IMR-90 (cell line): ENCODE measurements at regions not wholly inside any gene's neighbourhood (a gene's known extent, or its start where the extent isn't known, plus 50 kb on each side); places are given as distances from the start of the nearest gene placed in this dataset.

Experiments
- ATAC-seq: fragments of 200-7000 bp; cut with Tn5 transposase; 2 replicates; pipeline ENCODE4 v1.9.1; 2020; ENCODE audit warnings: low read depth, mild to moderate bottlenecking, moderate library complexity
- BruUV-seq: library from RNA; stranded (reverse); fragments of 400-500 nt; replicated peaks from 2 replicates; lab custom pipeline; 2021; lab: Mats Ljungman, UMichigan
- CTCF ChIA-PET: fragments of 300-600 bp; formaldehyde crosslinking; extraction: SDS; loops from one replicate; lab custom pipeline; 2021; ENCODE audit warnings: antibody characterized with exemption; lab: Yijun Ruan, JAX
- POLR2A ChIA-PET: fragments of 300-600 bp; sonication (Branson Sonifier 250); formaldehyde crosslinking; loops from one replicate; lab custom pipeline; 2022; ENCODE audit warnings: antibody characterized with exemption; ENCODE audit not compliant: unreplicated experiment; lab: Charles Lee
- DNase-seq: peaks from one replicate; pipeline ENCODE4 v3.0.0; 2013
- H2AFZ ChIP-seq: replicated peaks from 2 replicates; pipeline ENCODE3; 2013; ENCODE audit warnings: low read length, mild to moderate bottlenecking; ENCODE audit not compliant: poor library complexity
- H2AK5ac ChIP-seq: 2 replicates; pipeline ENCODE4 v1.6.1; 2013; ENCODE audit warnings: low read depth, low read length, inconsistent platforms
- H2AK9ac ChIP-seq: replicated peaks from 2 replicates; pipeline ENCODE3; 2013; ENCODE audit warnings: mild to moderate bottlenecking, low read depth, low read length, moderate library complexity; ENCODE audit not compliant: poor library complexity
- H2BK120ac ChIP-seq: 2 replicates; pipeline ENCODE4 v1.6.1; 2013; ENCODE audit warnings: low read depth, low read length, inconsistent platforms
- H2BK15ac ChIP-seq: 3 replicates; pipeline ENCODE4 v1.6.1; 2013; ENCODE audit warnings: low read depth, low read length, inconsistent platforms
- H2BK20ac ChIP-seq: 2 replicates; pipeline ENCODE4 v1.6.1; 2013; ENCODE audit warnings: low read depth, mild to moderate bottlenecking, inconsistent platforms, low read length, moderate library complexity
- H2BK5ac ChIP-seq: 2 replicates; pipeline ENCODE4 v1.6.1; 2013; ENCODE audit warnings: mild to moderate bottlenecking, low read depth, low read length, inconsistent platforms; ENCODE audit not compliant: poor library complexity, severe bottlenecking
- H3K14ac ChIP-seq: replicated peaks from 2 replicates; pipeline ENCODE4 v1.6.1; 2013; ENCODE audit warnings: low read depth, low read length, inconsistent platforms
- H3K18ac ChIP-seq: 2 replicates; pipeline ENCODE4 v1.6.1; 2013; ENCODE audit warnings: low read depth, low read length, control low read depth
- H3K23ac ChIP-seq: 2 replicates; pipeline ENCODE4 v1.6.1; 2013; ENCODE audit warnings: low read depth, low read length, inconsistent platforms
- H3K27ac ChIP-seq: 2 replicates; pipeline ENCODE4 v1.5.1; 2013; ENCODE audit warnings: mild to moderate bottlenecking, control low read depth, low read length; ENCODE audit not compliant: insufficient read depth
- H3K27me3 ChIP-seq: 2 replicates; pipeline ENCODE4 v1.6.1; 2013; ENCODE audit warnings: low read length; ENCODE audit not compliant: control insufficient read depth, insufficient read depth
- H3K36me3 ChIP-seq: 2 replicates; pipeline ENCODE4 v1.6.1; 2013; ENCODE audit warnings: low read length, mixed read lengths; ENCODE audit not compliant: control insufficient read depth, insufficient read depth
- H3K4ac ChIP-seq: 2 replicates; pipeline ENCODE4 v1.6.1; 2013; ENCODE audit warnings: low read depth, low read length, inconsistent platforms
- H3K4me1 ChIP-seq: 2 replicates; pipeline ENCODE4 v1.6.1; 2013; ENCODE audit warnings: low read length, mixed read lengths; ENCODE audit not compliant: control insufficient read depth, insufficient read depth
- H3K4me2 ChIP-seq: 2 replicates; pipeline ENCODE4 v1.6.1; 2013; ENCODE audit warnings: low read depth, mild to moderate bottlenecking, control low read depth, low read length, moderate library complexity
- H3K4me3 ChIP-seq: 2 replicates; pipeline ENCODE4 v1.5.1; 2013; ENCODE audit warnings: low read depth, mild to moderate bottlenecking, control low read depth, low read length, moderate library complexity; ENCODE audit not compliant: insufficient read depth
- H3K56ac ChIP-seq: 2 replicates; pipeline ENCODE4 v1.6.1; 2013; ENCODE audit warnings: low read length, inconsistent platforms; ENCODE audit not compliant: insufficient read depth; ENCODE audit errors: extremely low read depth
- H3K79me1 ChIP-seq, 2 experiments: 2 replicates each; pipeline ENCODE4 v1.6.1; 2013; ENCODE audit warnings: low read length in 2 of 2, inconsistent platforms in 1 of 2, low read depth in 1 of 2
- H3K9ac ChIP-seq: 2 replicates; pipeline ENCODE4 v1.6.1; 2013; ENCODE audit warnings: low read depth, low read length, control low read depth
- H3K9me1 ChIP-seq: 2 replicates; pipeline ENCODE4 v1.6.1; 2013; ENCODE audit warnings: low read length, inconsistent platforms; ENCODE audit not compliant: insufficient read depth
- H3K9me3 ChIP-seq: 2 replicates; pipeline ENCODE4 v1.6.1; 2013; ENCODE audit warnings: low read length; ENCODE audit not compliant: control insufficient read depth, insufficient read depth
- H4K20me1 ChIP-seq: 2 replicates; pipeline ENCODE4 v1.6.1; 2013; ENCODE audit warnings: low read length, inconsistent platforms; ENCODE audit not compliant: insufficient read depth
- H4K5ac ChIP-seq: 2 replicates; pipeline ENCODE4 v1.6.1; 2013; ENCODE audit warnings: mild to moderate bottlenecking, low read depth, low read length, control low read depth
- H4K8ac ChIP-seq, 2 experiments: 2 replicates each; pipeline ENCODE4 v1.6.1; 2013; ENCODE audit warnings: low read depth in 2 of 2, low read length in 2 of 2, control low read depth in 1 of 2, inconsistent platforms in 1 of 2
- H4K91ac ChIP-seq: 2 replicates; pipeline ENCODE4 v1.6.1; 2013; ENCODE audit warnings: low read depth, low read length, inconsistent platforms; ENCODE audit not compliant: insufficient read depth
- CEBPB ChIP-seq: IDR thresholded peaks from 2 replicates; pipeline ENCODE4 v1.6.1; 2012; ENCODE audit warnings: low read depth, low read length, improper control_type of control experiment
- MAFK ChIP-seq: IDR thresholded peaks from 2 replicates; pipeline ENCODE4 v1.6.1; 2012; ENCODE audit warnings: low read depth, low read length, improper control_type of control experiment
- MAZ ChIP-seq: IDR thresholded peaks from 2 replicates; pipeline ENCODE4 v1.6.1; 2012; ENCODE audit warnings: low read depth, mild to moderate bottlenecking, low read length, improper control_type of control experiment, moderate library complexity, borderline replicate concordance
- MXI1 ChIP-seq: IDR thresholded peaks from 2 replicates; pipeline ENCODE4 v1.6.1; 2012; ENCODE audit warnings: low read depth, mild to moderate bottlenecking, low read length, moderate library complexity, borderline replicate concordance
- RAD21 ChIP-seq: IDR thresholded peaks from 2 replicates; pipeline ENCODE4 v1.6.1; 2012; ENCODE audit warnings: low read length, improper control_type of control experiment
- RCOR1 ChIP-seq: IDR thresholded peaks from 2 replicates; pipeline ENCODE4 v1.6.1; 2012; ENCODE audit warnings: mild to moderate bottlenecking, low read length, improper control_type of control experiment; ENCODE audit not compliant: insufficient replicate concordance
- RFX5 ChIP-seq: IDR thresholded peaks from 2 replicates; pipeline ENCODE4 v1.8.0; 2012; ENCODE audit warnings: low read depth, mild to moderate bottlenecking, low read length, moderate library complexity
- SMC3 ChIP-seq: fragments of 150-350 bp; IDR thresholded peaks from 2 replicates; pipeline ENCODE4 v1.6.1; 2016; ENCODE audit warnings: low read depth, mild to moderate bottlenecking, antibody characterized with exemption, low read length, moderate library complexity
- whole genome bisulfite sequencing, 2 experiments: methylation state at CpG; one replicate each; pipeline versions ENCODE4 v1.1.5 to v1.1.7; 2013; ENCODE audit warnings: missing lambda C conversion rate in 2 of 2; ENCODE audit not compliant: insufficient read length in 1 of 2; ENCODE audit errors: extremely low coverage in 2 of 2; 5-methylcytosine and 5-hydroxymethylcytosine counted together
- dilution Hi-C: fragments of 300-500 bp; cut with HindIII; formaldehyde crosslinking; loops from one replicate; pipeline ENCODE4 v1.14.3; 2018; ENCODE audit warnings: low sequenced_read_pairs; ENCODE audit not compliant: unreplicated experiment
- in situ Hi-C: fragments of 300-500 bp; cut with MboI; formaldehyde crosslinking; loops from 3 replicates; pipeline ENCODE4 v1.14.3; 2019; ENCODE audit warnings: low sequenced_read_pairs, inconsistent platforms, mixed read lengths
- intact Hi-C: fragments of 100-400 bp; cut with micrococcal nuclease; formaldehyde crosslinking; loops from 2 replicates; pipeline ENCODE4 v1.10.0; 2022
- TF ChIP-seq, protein P1 (sequence below): fragments of 150-350 bp; IDR thresholded peaks from 2 replicates; pipeline ENCODE4 v1.6.1; 2017; ENCODE audit warnings: mild to moderate bottlenecking, antibody characterized with exemption, low read length, low read depth

DNA sequence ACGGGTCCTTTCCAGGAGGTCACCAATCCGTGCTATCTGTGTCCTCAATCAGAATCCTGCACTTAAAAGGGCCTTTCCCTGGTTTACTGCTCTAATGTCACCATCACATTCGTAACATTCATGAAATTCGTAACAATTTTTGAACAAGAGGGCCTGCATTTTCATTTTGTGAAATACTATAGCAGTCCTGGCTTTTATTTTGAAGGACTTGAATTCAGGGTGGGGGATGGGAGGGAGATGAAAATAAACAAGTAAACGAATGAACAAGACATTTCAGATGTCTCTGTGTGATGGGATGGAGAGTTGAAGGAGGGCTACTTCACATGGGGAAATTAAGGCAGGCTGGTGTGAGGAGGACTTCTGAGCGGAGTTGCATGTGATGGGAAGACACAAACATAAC lies 281.0 kb downstream of the TSHZ3 start:
- no peak overlapping the region for H3K18ac ChIP-seq
- no peak overlapping the region for H3K4me2 ChIP-seq
- intact Hi-C loops, result no loop called here
- in situ Hi-C loops, result loop anchor here (25.0 kb wide), 1 partner anchor 1169 kb away; no protein-coding TSS in a partner anchor
- H4K91ac ChIP-seq, result no peak overlapping the region
- dilution Hi-C loops, result no loop called here
- no peak overlapping the region for H3K4ac ChIP-seq
- H2AK5ac ChIP-seq, result no peak overlapping the region
- no peak overlapping the region for H2BK120ac ChIP-seq
- H3K27me3 ChIP-seq, result peaks cover 7% of the 10 kb centered on the region
- H4K20me1 ChIP-seq, result no peaks in the 10 kb centered on the region
- no peak overlapping the region for H3K14ac ChIP-seq
- no peak overlapping the region for H2BK15ac ChIP-seq
- no peak overlapping the region for H2BK20ac ChIP-seq
- H3K23ac ChIP-seq, result no peak overlapping the region
- no peak overlapping the region for H3K56ac ChIP-seq
- no peak overlapping the region for H4K8ac ChIP-seq
- H4K5ac ChIP-seq, result no peak overlapping the region
- peaks cover 3% of the 10 kb centered on the region; the same call in 1 of the 2 replicates for H3K4me1 ChIP-seq
- H3K36me3 ChIP-seq, result no peaks in the 10 kb centered on the region
- no peak overlapping the region for H2AK9ac ChIP-seq
- CTCF ChIA-PET, result no interaction called here
- H3K9me1 ChIP-seq, result no peaks in the 10 kb centered on the region
- ATAC-seq, result no peak
- TF ChIP-seq CEBPB (no peak), MXI1 (no peak), RAD21 (no peak), MAFK (no peak), MAZ (no peak), RFX5 (no peak), RCOR1 (no peak), SMC3 (no peak)
- TF ChIP-seq, protein P1, sequence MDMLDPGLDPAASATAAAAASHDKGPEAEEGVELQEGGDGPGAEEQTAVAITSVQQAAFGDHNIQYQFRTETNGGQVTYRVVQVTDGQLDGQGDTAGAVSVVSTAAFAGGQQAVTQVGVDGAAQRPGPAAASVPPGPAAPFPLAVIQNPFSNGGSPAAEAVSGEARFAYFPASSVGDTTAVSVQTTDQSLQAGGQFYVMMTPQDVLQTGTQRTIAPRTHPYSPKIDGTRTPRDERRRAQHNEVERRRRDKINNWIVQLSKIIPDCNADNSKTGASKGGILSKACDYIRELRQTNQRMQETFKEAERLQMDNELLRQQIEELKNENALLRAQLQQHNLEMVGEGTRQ, result no peak
- POLR2A ChIA-PET, result no interaction called here
- H3K9ac ChIP-seq, result no peak overlapping the region
- H3K79me1 ChIP-seq, result no peaks in the 10 kb centered on the region
- H3K27ac ChIP-seq, result no peak overlapping the region
- BruUV-seq, result no TSS peak
- 60% methylated on average over 1 of the region's 6 CpGs; no CpG with 5 or more reads in 1 of the 2 experiments for WGBS, 2 experiments
- no peak overlapping the region for H2AFZ ChIP-seq
- DNase-seq, result no peak
- H2BK5ac ChIP-seq, result no peak overlapping the region
- no peaks in the 10 kb centered on the region for H3K9me3 ChIP-seq
- H3K4me3 ChIP-seq, result no peak overlapping the region
